HK-2 (cell line): ENCODE measurements at regions not wholly inside any gene's neighbourhood (a gene's known extent, or its start where the extent isn't known, plus 50 kb on each side); places are given as distances from the start of the nearest gene placed in this dataset.
"Not testable (repeated sequence)": the region's sequence is repeated elsewhere in the genome, so short reads cannot be mapped to it uniquely, and the experiment has no call there.

Experiments used
- DNase-seq: peaks from one replicate; pipeline ENCODE4 v3.0.0-alpha.2; 2018; ENCODE audit not compliant: unreplicated experiment

DNA sequence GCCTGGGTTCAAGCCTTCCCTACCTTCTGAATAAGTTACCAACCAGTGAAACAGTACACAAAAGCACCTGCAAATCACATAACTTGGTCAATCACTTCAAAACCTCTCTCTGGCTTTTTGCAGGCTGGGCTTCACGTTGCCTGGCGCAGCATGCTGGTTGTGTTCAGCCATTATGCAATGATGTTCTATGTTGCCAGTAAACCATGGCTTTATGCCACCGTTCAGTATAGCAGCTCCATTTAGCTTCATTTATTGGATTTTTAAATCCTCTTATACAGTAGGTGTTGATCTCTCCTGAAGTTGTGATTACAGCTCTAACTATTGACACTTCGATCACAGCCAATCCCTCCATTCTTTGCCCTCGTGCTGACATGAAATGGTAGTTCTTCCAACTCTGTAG, 233.6 kb upstream of the PTBP2 start:
- no peak for DNase-seq

DNA sequence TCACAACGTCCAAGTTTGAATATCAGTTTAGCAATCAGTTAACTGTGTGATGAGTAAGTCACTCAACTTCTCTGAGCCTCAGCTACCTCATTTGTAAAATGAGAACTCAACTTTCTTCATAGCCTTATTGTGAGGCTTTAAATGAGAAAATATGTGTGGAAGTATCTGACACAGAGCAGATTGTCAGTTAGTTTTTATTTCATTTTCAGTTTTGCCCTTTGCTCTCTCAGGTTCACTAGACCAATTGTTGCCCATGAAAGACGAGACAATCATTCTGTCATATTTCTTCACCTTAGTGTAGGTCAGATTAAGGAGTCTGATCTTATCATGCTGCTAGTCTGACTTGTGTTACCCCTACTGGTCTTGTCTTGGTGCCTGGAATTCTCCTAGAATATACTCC, 232.8 kb upstream of the PTBP2 start:
- no peak for DNase-seq

DNA sequence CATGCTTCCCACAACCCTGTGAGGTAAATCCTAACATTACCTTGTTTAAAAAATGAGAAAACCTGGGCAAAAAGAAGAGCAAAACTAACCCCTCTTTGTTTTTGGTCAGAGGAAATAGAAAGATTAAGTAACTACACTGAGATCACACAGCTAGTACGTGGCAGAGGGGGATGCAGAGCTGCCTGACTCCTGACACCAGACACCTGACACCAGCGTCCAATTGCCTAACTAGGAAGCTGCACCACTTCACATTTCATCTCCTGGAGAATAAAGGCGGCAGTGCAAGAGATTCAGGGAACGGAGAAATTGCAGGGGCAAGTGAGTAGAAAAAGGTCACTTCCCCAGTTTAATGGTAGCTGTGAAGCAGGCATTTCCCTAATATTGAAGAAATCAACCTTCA, 229.3 kb upstream of the PTBP2 start:
- DNase-seq = no peak

GRCh38 chr1:96498744-96499340, 222.7 kb upstream of the PTBP2 start:
- no peak for DNase-seq

GRCh38 chr1:96508233-96508632, 213.4 kb upstream of the PTBP2 start:
- no peak for DNase-seq

DNA sequence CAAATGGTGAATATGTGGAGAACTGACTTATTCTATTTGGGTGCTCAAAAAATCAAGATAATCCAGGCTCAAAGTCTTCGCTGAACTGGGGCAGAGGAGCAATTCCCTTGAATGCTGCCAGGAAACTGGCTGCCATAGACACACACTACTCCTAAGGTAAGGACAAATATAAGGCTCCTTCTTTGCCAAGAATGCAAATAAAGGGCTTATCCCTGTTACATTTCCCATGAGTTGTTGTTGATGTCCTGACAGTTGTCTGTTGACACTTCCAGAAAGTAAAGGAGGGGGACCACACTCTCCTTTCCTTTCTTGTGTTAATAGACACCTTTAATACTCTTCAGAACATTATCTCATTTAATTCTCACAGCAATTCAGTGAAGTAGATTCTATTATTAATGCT, 212.2 kb upstream of the PTBP2 start:
- DNase-seq = no peak

DNA sequence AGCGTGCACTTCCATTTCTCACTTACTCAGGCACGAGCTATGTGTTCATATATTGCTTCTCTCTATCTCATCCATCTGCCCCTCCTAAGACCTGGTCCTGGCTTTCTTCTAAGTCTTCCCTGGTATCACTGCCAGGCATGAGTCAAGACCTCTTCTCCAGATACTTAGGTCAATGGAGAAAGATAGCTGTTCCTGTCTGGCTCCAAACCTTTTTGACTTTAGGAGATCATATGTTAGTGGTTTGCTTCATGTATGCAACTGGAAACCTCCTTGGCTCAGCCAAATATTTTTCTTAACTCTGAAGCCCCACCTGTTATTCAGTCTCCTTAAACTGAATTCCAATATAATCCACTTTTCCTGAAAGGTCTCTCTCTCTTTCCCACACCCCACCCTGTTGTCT, 211.6 kb upstream of the PTBP2 start:
- no peak for DNase-seq

- DNase-seq = no peak
Observed at GRCh38 chr1:96510391-96510790, 211.2 kb upstream of the PTBP2 start.

GRCh38 chr1:96510911-96511310, 210.7 kb upstream of the PTBP2 start:
- DNase-seq = no peak

GRCh38 chr1:96513136-96513535, 208.4 kb upstream of the PTBP2 start:
- no peak for DNase-seq

GRCh38 chr1:96515430-96515829, 206.2 kb upstream of the PTBP2 start:
- DNase-seq = no peak

DNA sequence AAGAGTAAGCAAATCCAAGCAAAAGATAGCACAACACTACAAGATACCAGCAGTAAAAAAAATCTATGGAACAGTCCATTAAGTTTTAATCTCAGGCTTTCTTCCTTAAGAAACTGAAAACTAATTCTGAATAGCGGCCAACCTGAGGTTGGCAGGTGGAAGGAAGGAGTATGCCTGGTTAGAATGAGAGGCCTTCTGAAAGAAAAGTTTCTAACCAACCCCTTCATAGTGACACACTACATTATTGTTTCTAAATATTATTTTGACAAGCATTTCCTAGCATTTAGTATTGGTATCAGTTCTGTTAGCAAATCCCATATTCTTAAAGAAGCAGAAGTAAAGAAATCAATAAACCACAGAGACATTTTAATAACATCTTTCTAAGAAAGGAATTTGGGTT, 205.7 kb upstream of the PTBP2 start:
- no peak for DNase-seq

DNA sequence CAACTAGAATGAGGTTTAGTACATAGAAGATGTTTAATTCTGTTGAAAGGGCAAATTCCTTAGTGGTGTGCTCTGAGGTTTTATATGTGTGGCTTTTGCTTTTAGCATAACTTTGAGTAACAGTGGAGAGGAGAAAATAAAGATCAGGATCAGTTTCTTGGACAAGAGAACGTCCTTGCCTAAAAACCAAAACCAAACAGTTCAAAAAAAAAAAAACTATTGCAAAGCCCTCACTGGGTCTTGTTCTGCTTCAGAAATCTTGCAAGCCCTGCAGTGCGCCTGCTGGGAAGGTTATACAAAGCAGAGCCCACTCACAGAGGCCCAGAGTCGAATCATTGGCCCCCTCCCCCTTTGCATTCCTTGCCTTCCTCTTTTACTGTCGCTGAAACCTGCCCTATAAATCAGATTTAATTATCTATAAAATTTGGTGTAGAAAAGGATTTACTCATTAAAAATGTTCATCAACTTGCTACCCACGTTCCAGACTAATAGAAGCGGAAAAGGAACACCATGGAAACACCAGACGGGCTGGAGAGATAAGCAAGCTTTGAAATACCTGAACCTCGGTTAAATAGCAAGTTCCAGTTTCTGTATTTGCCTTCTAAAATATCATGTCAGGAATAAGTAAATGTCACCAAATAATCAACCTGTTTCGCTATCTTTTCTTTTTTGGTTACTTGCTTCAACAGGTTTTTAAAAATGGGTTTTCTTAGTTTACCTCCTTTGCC, 201.6 kb upstream of the PTBP2 start:
- DNase-seq = no peak

GRCh38 chr1:96520579-96520947, 201.0 kb upstream of the PTBP2 start:
- DNase-seq = no peak

DNA sequence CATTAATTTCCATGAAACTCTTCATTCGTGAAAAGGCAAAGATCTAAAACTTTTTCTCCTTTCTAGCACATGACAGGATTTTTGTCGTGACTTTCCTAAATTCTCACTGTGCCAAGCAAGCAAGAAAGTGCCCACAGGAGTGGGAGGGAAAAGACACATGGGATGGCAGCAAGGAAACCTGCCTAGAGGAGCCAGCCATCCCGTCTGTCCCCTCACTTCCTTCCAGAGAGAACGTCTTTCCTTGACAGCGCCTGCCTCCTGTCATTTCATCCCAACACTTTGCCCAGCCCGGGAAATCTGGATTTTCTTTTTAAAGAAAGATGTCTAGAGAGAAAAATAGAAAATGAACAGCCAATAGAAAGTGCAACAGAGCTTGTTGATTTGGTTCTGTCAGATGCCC, 200.6 kb upstream of the PTBP2 start:
- no peak for DNase-seq

DNA sequence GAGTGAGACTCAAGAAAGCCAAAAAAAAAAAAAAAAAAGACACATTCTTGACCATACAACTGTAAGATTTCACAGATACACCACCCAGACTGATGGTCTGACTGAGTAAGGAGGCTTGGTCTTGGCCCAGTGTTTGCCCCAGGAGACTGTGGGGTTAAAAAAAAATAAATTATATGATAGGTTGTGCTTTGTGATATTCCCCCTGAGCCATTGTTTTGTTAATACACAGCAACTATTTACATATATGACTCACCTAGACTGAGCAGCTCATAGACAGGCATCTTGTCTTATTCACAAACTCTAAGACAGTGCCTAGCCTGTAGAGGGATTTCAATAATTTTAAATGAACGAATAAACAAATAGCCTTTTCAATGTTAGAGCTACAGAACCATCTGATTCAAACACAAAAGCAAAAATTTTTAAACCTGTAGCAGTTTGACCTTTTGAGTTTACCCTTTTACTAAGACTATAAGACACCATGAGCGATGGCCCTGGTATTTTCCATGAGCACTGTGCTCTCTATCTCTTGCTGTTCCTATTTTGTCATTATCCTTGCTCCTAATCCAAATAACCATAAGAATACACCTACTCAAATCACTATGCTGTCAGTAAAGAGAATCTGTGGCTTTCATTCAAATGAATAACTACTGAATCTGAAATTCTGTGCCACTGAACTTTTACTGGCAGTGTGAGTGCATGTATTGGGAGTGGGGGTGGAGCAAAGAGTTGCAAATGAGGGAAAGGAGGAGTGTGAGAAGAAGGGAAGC, 199.4 kb upstream of the PTBP2 start:
- no peak for DNase-seq

- no peak for DNase-seq
Observed at GRCh38 chr1:96522927-96523326, 198.7 kb upstream of the PTBP2 start.

DNA sequence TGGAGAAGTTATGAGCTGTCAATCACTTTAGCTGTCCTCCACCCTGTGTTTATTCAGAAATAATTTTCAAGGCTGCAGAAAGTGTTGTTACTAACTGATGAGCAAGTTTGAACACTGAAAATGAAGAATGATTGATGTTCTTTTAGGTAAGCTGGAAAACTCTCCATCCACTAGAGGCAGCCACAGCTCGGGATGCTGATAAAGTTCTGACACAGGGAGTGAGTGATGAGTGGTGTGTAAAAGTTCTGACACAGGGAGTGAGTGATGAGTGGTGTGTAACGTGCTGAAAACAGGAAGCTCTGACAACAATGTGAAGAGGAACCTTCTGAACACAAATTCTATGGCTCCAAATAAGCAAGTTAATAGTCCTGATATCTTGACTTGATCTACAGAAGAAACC, 197.5 kb upstream of the PTBP2 start:
- no peak for DNase-seq

DNA sequence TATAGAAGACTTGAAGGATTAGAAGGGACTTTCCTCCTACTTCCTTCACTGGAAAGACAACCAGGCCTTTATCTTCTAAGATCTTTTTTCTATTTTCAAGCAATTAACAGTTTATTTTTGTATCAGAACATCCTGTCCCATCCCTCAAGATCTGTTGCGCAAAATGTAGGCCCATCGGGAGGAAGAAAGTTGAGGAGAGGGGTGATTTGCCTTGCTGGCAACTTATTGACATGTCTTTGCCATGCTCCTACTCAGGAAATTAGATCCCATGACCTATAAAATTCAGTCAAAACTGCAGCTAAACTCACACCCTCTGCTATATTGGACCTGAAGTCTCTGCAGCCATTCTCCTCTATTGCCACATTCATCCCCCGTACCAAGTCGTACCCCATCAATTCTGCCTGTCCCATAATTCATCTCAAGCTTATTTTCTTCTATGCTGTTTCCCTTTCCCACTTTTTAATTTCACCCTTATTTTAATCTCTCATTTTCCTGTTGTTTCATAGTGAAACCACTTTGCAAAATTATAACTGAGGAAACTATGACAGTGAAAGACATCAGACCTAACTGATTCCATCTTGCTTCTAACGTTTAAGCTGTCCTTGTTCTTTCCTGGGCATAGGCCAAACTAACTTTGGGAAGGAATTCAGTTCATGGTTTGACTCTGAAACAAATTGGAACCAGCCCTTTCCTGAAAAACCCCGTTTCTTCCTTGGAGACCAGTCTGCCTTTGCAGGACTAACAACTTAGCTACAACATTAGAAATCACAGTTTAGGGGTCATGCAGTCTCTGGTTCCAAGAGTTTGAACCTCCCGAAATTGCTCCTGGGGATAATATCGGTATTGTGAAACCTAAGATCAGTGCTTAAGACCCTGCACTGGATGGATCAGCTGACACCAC, 195.7 kb upstream of the PTBP2 start:
- DNase-seq = no peak

- not testable (repeated sequence) for DNase-seq
Observed at GRCh38 chr1:96528672-96529071, 192.9 kb upstream of the PTBP2 start.

DNA sequence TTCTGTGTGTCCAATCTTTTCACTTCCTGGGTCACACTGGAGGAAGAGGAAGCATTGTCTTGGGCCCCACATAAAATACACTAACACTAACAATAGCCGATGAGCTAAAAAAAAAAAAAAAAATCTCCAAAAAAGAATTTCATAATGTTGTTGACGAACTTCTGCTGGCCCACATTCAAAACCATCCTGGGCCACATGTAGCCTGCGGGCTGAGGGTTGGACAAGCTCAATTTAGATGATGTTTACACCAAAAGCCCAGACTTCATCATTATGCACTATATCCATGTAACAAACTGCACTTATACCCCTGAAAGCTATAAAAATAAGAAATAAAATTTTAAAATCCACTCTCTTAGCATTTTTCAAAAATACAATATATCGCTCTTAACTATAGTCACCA, 187.8 kb upstream of the PTBP2 start:
- no peak for DNase-seq

DNA sequence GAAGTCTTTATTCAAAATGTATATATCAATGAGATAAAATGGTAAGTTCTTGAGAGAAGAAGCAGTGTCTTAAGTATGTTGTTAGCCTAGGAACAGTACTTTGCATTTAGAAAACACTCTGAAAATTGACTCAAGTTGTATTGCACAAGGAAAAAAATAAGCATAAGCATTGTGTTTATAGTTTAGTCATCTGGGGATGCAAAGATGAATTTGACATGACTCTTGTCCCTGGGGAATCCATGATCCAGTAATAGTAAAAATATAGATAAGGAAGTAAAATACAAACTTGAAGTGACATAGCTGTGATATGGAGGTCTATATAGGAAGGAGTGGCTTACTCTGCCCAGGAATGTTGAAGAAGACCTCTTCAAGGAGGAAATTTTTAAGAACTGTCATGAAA, 185.0 kb upstream of the PTBP2 start:
- DNase-seq = no peak
